Stimulated activated CD4-positive, alpha-beta T cell treated with anti-CD3 and anti-CD28 coated beads, Interleukin-12 subunit alpha, Interleukin-12 subunit beta, amount 100 ng/mL, for 24 hours (primary cell): ENCODE measurements at regions not wholly inside any gene's neighbourhood (a gene's known extent, or its start where the extent isn't known, plus 50 kb on each side); places are given as distances from the start of the nearest gene placed in this dataset.
"Not testable (repeated sequence)": the region's sequence is repeated elsewhere in the genome, so short reads cannot be mapped to it uniquely, and the experiment has no call there.

Experiments
- DNase-seq, 2 experiments: peaks; one replicate each; pipeline ENCODE4 v3.0.0-alpha.2; 2020; ENCODE audit warnings: low read depth in 2 of 2

DNA sequence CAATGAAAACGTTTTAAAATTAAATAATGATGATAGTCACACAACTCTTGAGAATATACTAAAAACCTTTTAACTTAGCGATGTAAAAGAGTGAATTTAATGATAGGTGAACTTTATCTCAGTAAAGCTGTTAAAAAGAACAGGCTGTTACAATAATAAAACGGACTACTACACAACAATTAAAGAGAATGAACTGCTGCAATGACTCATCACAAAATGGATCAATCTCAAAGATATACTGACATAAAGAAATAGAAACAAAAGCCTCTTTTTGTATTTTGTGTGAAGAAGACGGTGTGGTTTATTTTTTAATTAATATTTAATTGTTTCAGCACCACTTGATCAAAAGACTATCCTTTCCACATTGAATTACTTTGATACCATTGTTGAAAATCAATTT is 352.4 kb upstream of the GJE1 start:
- DNase-seq = no peak

DNA sequence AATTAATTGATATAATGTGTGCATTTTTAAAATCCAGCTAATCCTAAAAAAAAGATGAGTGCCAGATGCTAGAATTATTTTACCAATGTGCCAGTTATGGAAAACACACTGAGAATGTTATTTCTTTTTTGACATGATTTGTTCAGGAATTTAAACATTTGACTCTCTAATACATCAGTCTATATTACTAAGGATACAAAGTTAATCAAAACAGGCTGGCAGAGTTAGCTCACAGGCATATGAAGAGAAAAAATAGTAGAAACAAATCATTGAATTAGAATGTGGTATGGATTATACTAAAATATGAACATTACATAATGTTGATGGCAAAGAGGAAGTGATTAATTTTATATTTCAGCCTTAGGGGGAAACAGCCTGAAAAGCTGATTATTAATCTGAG is 368.3 kb upstream of the GJE1 start:
- no peak for DNase-seq

DNA sequence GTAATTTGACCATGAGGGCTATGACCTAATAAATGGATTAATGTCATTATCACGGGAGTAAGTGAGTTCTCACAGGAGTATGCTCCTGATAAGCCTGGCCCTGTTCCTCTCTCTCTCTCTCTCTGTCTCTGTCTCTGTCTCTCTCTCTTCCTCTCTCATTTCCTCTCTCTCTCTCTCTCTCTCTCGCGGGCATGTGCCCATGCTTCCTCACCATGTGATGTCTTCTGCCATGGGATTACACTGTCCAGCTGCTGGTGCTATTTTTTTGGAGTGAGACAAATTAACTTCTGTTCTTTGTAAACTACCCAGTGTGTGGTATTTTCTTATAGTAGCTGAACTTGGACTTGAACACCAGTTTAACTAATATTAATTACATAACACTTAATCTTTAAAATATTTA is 374.3 kb upstream of the GJE1 start:
- DNase-seq = no peak

DNA sequence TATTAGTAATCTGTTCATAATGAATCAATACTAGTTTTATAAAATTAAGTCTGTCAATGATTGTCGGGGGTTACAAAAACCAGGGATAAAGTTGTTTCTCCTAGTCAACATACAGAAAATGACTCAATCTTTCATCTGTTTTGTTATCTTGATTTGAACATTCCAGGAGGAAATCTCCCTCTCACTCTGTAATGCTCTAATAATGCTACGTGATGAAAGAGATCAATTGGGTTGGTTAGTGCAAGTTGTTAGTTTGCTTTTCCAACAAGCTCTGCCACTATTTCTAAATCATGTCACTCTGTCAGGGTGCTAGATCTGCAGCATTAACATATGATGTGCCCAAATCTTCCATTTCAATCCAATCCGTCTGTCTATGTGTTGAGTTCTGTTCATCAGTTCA is 379.5 kb upstream of the GJE1 start:
- no peak for DNase-seq

DNA sequence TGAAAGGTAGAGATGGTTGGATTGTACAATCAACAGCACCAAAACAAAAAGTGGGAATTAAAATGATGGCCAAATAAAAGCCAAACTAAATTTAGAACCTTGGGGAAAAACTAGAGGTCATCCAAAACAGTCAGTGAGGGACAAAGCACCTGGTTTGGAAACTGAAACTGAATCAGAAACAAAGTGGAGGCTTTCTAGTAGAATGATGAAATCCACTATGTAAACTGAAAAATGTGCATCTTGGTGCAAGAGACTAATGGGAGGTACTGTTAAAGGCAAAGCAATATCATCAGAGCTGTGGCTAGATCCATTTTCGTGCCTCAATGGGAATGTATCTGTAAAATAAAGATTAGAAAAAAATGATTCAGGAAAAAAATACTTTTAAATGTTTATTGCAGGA is 380.0 kb upstream of the GJE1 start:
- no peak for DNase-seq

DNA sequence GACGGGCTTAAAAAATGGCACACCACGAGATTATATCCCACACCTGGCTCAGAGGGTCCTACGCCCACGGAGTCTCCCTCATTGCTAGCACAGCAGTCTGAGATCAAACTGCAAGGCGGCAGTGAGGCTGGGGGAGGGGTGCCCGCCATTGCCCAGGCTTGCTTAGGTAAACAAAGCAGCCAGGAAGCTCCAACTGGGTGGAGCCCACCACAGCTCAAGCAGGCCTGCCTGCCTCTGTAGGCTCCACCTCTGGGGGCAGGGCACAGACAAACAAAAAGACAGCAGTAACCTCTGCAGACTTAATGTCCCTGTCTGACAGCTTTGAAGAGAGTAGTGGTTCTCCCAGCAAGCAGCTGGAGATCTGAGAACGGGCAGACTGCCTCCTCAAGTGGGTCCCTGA is 386.4 kb upstream of the GJE1 start:
- DNase-seq = not testable (repeated sequence)

DNA sequence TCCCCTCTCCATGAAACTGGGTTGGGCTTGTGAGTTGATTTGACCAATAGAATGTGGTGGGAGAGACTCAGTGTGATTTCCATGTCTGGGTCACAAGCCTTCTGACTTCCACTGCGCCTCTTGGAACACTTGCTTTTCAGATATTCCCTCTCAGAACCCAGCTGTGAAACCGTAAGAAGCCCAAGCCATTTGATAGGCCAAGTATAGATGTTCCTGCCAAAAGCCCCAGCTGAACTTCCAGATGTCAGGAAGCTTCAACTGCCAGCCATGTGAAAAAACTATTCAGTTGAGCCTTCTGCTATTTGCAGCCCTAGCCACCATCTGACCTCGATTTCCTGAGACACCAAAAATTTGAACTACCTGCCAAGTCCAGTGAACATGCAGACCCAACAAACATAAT is 387.8 kb upstream of the GJE1 start:
- DNase-seq = no peak

DNA sequence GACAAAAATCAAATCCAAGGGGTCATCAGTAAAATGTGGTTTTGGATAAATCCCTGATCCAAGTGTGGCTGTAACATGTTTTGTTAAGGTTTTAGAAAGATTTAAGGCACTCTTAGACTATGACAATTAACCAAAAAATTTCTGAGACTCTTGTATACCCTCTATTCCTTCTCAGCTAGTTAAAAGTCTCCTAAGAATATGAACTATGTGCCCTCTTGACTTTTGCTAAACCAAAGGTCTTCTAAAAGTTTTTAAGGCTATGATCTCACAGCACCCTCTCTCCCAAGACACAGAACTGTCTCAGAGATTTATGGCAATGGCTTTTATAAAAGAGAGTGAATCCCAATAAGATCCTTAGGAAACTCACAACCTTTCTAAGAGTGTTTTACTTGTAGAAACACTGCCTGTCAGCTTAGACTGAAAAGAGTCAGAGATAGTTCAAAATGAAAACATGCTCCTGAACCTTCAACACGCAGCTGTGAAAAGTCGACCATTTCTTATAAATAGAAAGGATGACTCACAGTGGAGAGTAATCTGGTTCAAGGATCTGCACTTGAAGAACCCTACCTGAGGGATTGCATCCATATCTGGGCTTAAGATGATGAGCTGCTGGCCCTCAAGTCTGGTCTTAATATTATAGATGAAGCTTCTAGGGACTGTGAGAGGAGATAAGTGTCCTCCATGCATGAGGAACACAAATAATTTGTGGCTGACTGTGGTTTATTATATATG is 388.4 kb upstream of the GJE1 start:
- DNase-seq = no peak

DNA sequence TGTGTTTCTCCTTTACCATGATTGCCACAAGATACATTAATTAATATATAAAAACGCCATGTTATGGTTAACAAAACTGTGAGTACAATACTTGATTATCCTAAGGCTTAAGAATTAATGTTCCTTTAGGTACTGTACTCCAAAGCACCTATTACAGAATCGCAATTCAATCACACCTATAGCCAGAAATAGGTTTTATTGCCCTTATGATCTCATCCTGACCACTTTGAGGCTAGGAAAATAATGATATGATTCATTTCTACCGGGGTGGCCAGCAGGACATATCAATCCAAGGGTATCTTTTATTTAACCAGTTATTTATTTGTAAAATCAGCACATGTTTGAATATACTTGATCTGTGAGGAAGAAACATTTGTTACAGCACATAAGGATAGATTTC is 396.6 kb upstream of the GJE1 start:
- no peak for DNase-seq

DNA sequence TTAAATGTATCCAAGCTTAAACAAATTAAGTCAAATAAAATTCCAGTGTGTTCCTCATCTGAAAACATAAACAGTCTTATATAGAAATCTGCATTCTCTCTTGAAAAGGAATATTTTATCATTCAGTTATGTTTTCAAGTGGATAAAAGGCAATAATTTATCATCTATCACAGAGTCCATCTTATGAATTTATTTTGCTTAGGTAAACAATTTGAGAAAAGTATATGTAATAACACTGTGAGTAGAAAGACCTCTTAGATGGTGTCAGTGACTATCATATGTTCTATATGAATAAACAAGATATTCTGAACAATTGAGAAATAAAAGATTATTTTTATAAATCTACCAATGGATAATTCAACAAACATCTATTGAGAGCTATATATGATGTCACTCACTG is 397.6 kb upstream of the GJE1 start:
- no peak for DNase-seq

DNA sequence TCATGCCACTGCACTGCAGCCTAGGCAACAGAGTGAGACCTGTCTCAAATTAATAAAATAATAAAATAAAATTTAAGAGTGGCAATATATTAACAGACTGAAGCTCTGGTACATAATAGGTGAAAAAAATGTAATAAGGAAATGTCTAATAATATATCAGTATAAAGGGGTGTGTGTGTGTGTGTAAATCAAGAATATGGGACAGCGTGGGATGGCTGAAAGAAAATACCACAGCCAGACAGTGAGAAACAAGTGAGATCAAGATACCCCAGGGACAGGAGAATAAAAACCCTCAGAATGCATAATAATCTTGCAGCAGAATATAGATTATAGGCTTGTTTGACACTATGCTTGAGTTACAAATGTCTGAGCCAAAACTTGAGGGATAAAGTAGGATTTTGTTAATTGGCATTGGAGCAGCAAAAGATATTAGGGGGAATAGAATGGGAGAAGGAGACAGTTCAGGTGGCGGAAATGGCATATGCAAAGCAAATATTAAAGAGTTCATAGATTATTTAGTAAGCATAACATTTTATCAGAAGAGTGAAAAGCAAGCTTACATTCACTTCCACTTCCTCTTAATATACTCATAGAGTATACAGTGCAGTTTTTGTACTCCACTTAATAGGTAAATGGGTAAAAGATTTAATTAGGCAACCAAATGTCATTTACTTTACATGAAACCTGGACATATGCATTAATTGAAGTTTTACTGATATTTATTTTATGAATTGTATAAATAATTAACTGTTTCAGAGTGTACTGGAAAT is 398.5 kb upstream of the GJE1 start:
- DNase-seq = no peak

DNA sequence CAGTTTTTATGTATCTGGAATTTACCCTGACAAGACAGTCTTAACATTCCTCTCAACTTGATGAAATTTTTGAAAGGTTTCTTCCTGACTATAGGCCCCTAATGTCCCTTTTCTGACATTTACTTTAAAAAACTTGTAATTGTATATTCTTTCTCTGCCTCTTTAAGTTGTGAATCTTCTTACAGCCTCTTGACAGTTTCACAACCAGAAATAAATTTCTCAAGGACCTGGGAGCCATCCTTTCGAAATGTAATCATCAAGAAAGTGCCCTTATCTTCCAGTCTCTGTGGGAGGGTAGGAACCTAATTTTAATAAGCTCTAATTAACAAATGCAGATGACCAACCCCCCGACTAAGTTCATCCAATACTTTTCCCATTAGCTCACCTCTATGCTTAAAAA is 403.6 kb upstream of the GJE1 start:
- DNase-seq = no peak

DNA sequence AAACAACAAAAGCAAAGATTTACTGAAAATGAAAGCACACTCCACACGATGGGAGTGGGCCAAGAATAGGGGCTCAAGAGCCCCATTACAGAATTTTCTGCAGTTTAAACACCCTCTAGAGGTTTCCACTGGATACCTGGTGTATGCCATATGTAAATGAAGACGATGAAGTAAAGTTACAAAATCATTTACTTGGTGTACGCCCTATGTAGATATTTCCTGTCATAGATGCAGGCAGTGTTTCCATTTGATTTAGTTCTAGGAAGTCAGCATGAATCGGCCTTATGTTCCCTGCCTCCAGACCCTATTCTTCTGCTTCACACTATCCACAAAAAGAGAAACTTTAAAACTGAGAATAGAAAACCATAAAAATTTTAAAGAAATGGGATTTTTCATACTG is 404.4 kb upstream of the GJE1 start:
- DNase-seq = no peak

DNA sequence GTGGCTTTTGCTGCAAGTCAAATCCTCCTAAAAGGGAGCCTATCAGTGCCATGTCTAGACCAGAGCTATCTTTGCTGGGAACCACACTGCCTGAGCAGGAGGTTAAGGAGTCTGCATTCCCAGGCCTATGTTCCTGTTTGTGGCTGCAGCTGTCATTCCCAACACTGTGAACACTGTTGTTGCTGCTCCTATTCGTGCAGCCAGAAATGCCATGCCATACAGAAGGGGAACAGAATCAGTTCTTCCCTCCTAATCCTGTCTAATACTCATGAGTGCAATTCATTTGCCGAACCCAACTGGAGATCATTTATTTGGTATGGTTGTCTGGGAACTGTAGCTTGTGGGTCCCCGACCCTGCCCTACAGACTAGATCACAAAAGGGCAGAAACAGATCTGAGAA is 406.5 kb upstream of the GJE1 start:
- DNase-seq = no peak

DNA sequence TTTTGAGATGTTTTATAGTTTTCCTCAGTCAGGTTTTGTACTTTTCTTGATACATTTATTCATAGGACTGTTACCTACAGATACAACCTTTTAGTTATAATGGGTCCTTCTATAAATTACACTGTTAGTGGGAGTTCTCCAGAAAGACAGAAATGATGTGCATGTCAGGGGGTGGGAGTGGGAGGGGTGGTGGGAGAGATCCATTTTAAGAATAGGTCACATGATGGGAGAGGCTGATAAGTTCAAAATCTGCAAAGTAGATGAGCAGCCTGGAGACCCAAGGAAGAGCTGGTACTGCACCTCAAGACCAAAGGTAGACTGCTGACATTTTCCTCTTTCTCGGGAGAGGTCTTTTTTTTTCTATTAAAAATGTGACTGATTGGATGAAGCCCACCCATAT is 408.0 kb upstream of the GJE1 start:
- DNase-seq = no peak

DNA sequence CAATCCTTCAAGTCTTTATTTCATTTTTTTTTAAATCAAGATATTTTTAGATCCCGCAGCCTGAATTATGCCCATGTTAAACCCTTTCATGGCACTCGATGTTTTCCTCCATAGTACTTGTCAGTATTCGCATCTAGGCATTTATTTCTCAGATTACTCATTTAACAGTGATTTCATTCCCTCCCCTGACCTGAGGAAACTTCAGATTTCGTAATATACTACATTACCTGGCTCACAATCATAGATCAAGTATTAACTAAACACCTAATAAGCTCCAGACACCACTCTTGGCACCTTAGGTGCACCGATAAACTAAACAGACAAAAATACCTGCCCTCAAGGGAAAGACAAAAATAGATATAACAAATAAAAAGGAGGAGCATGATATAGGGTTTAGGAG is 413.2 kb upstream of the GJE1 start:
- no peak for DNase-seq

DNA sequence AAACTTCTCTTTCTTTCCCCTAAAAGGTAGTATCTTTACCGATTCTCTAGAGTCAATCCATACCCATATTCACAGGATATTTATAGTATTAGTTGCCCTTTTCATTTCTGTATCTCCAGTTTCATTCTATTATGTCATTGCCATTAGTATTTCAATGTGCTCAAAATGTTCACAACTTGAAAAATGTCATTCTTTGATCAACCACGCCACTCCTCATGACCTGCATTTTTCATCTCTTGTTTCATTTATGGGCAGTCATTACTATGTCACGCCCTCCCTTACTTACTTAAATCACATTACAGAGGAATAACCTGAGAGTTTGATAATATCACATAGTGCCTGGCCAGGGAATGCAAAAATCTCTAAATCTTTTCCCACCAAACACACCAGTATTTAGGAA is 427.3 kb upstream of the GJE1 start:
- no peak for DNase-seq

DNA sequence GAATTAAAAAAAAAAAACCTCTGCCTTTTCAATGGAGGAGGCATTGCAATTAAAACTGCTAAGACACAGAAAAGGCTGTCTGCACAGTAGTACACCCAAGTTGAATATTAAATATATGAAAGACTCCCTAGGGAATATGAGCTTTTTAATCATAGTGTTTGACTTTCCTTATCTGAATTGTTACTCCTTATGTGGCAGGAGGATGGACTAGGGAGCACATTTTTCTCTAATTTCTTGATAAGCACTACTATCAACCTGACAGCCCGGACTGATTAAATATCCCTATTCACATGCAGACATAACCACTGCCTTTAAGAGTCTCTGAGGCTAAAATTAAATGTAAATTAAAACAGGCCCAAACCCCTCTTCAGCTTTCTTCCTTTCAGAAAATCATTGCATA is 428.6 kb upstream of the GJE1 start:
- no peak for DNase-seq

DNA sequence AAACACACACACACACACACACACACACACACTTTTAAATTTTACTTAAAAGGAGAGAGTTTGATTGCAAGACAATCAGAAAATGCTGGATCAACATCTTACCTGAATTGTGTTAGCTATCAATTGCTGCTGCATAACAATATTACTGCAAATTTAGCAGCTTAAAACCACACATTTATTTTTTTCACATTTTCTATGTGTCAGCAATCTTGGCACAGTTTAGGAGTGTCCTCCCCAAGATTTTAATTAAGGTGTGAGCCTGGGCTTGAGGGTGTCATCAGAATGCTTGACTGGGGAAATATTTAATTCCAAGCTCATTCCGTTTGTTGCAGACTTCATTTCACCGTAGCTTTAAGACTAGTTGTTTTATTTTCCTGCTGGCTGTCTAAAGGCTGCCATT is 431.0 kb upstream of the GJE1 start:
- DNase-seq = no peak

DNA sequence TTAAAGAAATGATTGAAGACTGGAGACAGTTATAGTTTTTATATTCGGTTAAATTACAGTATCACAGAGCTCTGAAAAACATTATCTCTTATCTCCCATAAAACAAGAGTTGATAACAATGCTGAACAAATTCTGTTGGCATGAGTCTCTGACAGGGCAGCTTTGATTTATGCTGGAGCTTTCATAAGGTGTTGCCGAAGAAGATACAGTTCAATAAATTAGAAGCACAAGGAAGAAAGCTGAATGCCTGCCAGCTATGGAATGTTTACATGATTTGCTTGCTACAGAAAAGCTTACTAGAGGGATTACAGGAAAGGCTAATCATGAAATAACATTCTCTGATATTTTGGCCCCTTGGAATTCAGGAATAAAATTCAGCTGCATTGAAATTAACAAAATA is 431.9 kb upstream of the GJE1 start:
- no peak for DNase-seq

DNA sequence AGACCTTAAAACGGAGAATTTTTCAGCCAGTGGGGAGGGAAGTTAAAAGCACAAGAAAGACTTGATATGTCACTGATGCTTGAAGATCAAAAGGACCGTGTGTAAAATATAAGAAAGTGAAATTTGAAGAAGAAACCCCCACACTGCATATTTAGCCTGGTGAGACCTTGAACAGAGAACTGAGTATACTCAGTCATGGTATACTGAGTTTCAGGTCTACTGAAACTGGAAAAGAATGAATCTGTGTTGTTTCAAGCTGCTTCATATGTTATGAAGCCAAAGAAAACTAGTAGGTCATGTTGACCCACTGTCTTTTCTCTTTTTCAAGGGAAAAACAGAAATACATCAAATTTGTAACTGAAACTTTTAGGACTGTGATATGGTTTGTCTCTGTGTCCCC is 443.8 kb upstream of the GJE1 start:
- no peak for DNase-seq

DNA sequence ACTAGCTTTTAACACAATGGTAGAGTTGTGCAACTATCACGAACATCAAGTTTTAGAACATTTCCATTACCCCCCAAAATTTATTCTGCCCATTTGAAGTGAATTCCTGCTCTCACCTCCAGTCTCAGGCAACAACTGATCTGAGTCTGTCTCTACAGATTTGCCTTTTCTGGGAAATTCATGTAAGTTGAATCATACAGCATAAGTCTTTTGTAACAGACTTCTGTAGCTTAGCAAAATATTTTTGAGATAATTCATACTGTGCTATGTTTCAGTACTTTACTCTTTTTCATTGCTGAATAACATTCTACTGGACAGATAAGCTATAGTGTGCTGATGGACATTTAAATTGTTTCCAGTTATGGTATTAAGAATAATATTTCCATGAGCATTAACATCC is 447.3 kb upstream of the GJE1 start:
- no peak for DNase-seq

DNA sequence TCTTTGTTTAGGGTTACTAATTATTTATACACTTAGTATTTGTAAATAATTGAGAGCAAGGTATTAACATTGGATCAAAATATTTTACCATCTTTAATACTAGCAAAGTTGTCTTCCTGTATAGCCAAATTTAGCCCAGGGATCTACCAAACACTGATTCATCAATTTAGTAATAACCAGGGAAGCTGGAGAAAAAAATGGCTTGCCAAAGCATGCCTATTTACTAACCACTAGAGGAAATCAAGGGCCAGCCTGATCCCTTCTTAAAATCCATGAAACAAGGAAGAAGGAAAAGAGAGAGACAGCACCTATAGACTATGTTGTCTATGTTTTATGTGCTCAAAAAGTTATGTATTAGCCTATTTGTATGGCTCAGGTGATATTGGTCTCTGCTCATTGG is 450.3 kb upstream of the GJE1 start:
- DNase-seq = no peak
